VCaP (cell line): ENCODE measurements at regions not wholly inside any gene's neighbourhood (a gene's known extent, or its start where the extent isn't known, plus 50 kb on each side); places are given as distances from the start of the nearest gene placed in this dataset.

Source experiments
- H3K27ac ChIP-seq: fragments of 450-650 bp; 2 replicates; pipeline ENCODE4 v1.5.1; 2017
- TF ChIP-seq, protein P1 (sequence below): fragments of 450-650 bp; conservative IDR thresholded peaks from 2 replicates; pipeline ENCODE4 v1.5.1; 2017; ENCODE audit warnings: mild to moderate bottlenecking, moderate library complexity

DNA sequence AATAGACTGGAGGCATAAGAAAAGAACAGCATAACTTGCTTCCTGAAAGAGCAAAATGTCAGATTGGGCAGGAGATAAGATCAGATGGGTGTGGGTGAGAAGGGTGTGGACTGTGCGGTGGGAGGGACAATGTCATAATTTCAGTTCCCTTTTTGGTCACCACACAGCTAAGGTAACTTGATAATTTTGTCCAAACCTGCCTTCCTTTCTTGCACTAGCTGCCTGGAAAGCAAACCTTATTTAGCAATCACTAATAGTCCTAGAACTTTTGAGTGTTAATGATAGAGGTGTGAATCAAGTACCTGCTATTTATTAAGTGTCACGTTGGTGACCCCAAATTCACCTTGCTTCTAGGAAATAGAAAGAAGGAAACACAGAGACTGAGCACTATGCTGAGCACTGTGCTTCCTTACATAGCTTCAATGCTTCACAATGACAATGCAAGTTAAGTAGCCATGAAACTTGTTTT lies 72.4 kb upstream of the SP4 start:
- H3K27ac ChIP-seq = no peak overlapping the region
- TF ChIP-seq, protein P1, sequence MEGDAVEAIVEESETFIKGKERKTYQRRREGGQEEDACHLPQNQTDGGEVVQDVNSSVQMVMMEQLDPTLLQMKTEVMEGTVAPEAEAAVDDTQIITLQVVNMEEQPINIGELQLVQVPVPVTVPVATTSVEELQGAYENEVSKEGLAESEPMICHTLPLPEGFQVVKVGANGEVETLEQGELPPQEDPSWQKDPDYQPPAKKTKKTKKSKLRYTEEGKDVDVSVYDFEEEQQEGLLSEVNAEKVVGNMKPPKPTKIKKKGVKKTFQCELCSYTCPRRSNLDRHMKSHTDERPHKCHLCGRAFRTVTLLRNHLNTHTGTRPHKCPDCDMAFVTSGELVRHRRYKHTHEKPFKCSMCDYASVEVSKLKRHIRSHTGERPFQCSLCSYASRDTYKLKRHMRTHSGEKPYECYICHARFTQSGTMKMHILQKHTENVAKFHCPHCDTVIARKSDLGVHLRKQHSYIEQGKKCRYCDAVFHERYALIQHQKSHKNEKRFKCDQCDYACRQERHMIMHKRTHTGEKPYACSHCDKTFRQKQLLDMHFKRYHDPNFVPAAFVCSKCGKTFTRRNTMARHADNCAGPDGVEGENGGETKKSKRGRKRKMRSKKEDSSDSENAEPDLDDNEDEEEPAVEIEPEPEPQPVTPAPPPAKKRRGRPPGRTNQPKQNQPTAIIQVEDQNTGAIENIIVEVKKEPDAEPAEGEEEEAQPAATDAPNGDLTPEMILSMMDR = no peak

DNA sequence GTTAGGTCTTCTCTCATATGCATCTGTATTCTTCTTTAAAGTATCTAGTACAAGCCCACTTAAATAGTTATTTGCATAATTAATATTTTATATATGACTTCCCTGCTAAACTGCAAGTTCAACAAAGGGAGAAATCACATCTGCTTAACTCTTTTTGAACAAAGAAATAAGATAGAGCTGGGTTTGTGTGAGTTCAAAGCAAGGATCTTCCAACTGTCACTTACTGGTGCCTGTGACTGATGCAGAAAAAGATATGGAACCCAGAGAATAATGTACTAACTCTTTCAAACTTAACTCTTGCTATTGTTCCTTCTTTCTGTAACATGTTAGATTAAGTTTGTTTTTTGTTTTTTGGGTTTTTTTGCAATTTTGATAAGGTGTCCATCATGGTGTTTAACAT lies 71.3 kb upstream of the SP4 start:
- TF ChIP-seq, protein P1 = no peak
- no peak overlapping the region for H3K27ac ChIP-seq

DNA sequence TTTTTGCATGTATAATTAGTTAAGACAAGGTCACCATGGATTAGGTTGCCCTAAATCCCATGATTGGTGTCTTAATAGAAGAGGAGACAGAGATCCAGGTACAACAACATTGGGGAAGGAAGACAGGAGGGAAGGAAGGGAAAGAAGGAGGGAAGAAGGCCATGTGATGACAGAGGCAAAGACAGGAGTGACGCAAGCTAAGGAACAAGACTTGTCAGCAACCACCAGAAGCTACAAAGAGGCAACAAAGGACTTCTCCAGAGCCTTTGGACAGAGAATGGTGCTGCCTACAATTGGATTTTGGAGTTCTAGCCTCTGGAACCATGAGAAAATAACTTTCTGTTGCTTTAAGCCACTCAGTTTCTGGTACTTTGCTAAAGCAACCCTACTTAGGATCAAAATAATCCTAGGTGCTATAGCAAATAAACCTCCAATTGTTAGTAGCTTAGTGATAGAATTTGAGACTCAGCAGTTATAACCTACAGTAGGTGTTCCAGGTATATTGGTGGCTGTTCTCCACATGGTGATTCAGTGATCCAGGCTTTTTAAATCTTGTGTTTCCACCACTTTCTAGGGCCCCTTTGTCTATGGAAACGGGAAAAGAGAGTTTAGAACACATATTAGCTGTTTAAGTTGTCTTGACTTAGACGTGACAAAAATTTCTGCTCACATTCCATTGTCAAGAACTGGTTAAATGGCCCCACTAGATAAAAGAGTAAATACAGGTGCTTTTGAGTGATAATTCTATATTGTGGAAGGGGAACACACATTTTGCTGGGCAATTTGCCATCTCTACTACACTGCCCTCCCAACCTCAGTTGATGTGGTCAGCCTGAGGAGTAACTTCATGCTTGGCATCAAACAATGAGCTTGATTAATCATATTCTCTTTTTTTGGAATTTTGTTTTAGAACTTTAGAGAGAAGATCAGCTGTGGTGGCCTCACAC lies 70.5 kb upstream of the SP4 start:
- TF ChIP-seq, protein P1 = no peak
- no peak overlapping the region for H3K27ac ChIP-seq

DNA sequence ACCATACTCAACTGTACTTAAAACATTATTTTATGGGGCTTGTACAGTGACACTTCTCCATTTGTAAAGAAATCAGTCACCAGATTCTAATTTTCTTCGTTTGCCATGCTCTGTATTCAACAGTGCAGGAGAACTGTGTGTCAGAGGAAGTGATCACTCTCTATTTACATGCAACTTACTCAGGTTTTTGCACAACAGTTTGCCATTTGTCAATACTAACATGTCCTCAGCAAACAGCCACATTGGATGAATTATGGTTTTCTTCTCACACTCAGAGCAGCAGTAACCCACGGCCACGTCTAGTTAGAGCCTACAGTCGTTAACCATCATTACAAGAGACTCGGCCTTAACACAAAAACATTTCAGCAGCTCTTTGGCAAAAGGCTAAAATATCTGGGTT lies 69.2 kb upstream of the SP4 start:
- no peak overlapping the region for H3K27ac ChIP-seq

DNA sequence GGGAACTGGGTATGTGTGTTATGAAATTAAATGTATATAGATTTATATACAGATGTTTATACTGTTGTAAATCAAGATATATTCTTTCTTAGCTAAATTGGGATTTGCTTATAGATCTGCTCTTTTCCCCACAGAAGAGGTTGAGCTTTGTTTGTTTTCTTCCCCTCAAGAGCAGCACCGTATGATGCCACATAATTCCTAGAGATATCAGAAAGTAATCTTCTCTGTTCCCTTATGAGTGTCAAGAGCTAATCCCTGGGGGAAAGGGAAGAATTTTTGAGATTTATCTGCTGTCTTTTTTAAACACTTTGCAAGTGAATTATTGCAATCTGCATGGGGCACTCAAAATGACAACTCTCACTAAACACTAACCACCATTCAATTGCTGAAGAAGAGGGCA lies 68.7 kb upstream of the SP4 start:
- no peak overlapping the region for H3K27ac ChIP-seq
- TF ChIP-seq, protein P1 = no peak

More for the DNA sequence above, 69.2 kb upstream of the SP4 start:
- TF ChIP-seq, protein P1 = no peak

DNA sequence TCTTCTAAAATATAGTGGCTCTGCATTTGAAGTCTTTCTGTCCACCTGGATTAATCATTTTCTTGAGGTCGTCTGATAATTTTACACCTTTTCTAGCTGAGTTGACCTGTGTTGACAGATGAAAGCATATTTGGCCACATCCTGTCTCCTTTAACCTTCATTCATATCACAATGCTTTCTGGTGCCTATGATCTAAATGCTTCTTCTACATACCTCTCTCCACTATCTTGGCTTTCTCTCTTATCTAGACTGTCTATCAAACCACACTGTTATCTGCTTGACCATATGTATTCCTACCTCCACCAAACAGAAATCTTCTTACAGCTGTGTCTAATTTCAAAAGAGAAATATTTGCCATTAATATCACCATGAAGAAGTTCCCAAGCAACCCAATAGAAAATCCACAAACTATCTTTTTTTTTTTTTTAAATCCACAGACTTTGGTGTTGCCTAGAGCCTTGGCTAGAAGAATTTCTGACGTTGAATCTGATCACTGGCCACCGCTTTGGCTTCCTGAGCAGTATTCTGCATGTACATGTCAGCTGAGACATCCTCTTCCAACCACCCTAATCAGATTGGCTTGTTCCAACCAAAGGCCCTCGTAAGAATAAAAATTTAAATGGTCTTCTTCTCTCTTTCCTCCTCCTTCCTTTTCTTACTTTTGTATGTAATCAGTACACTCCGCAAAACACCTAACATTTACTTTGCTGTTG lies 66.3 kb upstream of the SP4 start:
- H3K27ac ChIP-seq = no peak overlapping the region
- TF ChIP-seq, protein P1 = no peak

DNA sequence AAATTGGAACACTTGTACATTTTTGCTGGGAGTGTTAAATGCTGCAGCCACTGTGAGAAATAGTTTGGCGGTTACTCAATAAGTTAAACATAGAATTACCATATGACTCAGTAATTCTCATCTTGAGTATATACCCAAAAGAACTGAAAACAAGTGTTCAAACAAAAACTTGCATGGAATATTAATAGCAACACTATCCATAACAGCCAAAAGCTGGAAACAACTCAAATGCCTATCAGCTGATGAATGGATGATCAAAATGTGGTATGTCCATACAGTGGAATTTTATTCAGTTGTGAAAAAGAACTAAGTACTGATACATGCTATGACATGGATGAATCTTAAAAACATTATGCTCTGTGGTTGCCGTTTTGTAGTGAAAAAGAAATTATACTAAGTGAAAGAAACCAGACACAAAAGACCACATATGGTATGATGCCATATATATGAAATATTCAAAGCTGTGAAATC lies 63.0 kb upstream of the SP4 start:
- H3K27ac ChIP-seq = no peak overlapping the region
- TF ChIP-seq, protein P1 = no peak
